COLO668 (cell line): ENCODE measurements at regions not wholly inside any gene's neighbourhood (a gene's known extent, or its start where the extent isn't known, plus 50 kb on each side); places are given as distances from the start of the nearest gene placed in this dataset.
"Not testable (repeated sequence)": the region's sequence is repeated elsewhere in the genome, so short reads cannot be mapped to it uniquely, and the experiment has no call there.

Experiments used
- DNase-seq: peaks from one replicate; lab custom pipeline; 2025; ENCODE audit not compliant: unreplicated experiment; lab: John Stamatoyannopoulos, UW

DNA sequence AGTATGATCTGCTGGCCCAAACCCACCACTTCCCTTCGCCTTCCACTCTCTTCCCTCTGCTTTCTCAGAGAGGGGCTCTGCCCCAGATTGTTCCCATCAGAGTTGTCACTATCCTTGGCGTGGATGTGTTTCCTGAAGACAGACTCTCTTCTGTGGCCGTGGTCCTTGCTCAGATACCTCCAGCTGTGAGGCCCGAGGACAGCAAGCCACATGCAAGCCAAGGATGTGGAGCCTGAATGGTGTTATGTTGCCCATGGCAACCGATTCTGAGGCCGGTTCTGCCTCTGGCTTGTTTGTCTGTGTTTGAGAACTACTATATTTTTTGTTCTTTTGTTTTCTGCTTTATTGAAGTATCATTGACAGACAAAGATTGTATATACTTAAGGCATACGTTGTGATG is 247.4 kb upstream of the PODXL start:
- peak; percentile 23 for DNase-seq

DNA sequence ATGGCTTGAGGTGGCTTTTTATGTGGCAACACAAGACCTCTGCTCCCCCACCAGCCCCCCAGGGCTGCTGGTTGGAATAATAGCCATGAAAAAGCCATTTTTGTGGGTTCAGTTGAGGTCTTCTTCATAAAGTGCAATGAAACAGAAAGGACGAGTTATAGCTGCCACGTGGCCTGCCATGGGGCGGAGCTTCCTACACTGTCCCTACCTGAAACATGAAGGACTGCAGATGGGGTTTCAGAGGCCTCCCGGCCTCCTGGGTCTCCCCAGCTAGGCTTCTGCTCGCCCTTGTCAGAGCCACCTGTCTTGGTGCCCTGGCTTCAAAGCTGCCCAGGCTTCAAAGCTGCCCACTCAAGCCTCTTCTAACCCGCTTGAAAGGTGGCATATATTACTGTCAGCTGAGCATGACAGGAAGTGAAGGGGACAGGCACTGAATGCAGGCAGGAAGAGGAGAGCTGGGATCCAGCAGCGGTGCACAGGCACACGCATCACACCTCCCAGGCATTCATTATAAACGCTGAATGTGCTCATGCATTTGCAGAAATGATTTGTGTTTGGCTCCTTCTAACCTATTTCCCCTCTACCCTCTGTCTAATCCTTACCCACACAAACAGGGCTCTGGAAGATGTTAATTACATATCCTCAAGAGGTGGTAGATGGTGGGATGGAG is 245.9 kb upstream of the PODXL start:
- no peak for DNase-seq

DNA sequence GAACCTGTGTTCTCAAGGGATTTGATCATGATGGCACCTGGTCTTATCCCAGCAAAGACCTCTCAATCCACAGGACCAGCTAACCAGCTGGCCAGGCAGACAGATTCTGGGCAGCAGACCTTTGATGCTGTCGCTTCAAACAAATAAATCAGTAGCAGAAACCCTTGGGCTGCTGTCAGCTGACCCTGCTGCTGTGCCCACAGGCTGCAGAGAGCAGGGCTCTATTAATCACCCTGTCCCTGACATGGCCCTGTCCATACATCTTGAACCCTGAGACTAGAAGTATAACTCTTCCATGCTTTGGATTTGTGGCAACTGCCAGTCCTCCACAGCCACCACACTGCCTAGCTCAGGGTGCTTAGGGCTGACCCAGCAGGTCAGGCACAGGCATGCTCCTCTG is 244.1 kb upstream of the PODXL start:
- no peak for DNase-seq

DNA sequence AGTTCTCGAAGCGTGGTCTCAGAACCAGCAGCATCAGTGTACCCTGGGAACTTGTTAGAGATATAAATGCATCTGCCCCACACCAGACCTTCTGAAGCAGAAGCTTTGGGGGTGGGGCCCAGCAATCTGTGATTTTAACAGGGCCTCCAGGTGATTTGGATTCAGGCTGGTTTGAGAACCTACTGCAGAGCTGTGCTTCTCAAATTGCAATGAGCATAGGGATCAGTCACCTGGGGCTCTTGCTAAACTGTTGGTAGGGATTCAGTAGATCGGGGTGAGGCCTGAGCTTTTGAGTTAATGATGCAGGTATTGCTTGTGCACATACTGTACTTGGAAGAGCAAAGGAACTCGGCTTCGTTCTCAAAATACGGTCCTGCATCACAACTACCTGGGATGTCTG is 243.6 kb upstream of the PODXL start:
- no peak for DNase-seq

DNA sequence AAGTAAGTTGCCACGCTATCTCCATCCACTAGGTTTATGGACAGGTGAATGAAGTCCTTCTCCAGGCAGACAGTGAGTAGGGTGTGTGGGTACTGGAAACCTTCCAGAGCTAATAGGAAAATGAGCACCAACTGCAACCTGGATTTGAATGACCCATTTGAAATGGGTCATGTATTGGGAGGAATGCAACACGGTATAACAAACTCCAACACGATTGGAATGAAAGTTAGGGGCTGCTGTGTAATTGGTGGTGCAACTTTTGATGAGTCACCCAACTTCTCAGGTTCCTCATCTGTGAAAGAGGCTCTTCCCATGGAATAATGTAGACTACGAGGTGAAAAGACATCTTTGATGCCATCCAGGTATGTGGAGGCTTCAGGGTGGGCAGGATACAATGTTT is 241.4 kb upstream of the PODXL start:
- no peak for DNase-seq

DNA sequence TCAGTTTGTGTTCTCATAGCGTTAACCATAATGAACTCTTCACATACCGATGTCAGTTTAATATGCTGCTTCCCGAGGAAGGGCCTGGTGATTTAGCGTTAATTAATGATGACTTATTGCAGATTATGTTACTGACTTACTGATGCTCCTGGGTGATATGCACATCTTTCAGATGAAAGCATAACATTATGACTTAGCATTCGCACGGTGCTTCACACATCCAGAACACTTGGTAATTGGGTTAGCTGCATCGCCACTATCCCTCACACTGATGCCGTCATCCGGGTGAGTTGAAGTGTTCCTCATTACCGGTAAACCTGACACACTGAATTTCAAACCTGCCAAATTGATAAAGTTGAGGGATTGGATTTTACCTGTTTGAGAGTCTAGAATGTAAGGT is 239.0 kb upstream of the PODXL start:
- DNase-seq, result no peak

DNA sequence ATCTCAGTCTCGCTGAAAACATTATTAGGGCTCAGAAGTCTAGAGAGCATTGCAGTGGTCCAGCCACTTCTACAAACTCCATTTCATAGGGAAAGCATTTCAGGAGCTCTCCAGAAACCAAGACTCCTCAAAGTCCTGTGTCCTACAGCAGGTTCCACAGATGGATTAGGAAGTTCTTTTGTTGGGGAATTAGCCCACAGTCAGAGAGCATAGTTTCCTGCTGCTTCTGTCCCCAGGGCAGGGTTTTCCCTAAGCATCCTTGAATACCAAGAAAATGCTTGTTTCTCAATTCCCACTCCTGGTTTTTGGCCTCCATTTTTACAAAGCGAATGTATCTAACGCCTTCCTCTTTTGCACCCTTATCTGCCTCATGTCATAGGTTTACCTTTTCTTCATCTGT is 235.9 kb upstream of the PODXL start:
- DNase-seq, result no peak

DNA sequence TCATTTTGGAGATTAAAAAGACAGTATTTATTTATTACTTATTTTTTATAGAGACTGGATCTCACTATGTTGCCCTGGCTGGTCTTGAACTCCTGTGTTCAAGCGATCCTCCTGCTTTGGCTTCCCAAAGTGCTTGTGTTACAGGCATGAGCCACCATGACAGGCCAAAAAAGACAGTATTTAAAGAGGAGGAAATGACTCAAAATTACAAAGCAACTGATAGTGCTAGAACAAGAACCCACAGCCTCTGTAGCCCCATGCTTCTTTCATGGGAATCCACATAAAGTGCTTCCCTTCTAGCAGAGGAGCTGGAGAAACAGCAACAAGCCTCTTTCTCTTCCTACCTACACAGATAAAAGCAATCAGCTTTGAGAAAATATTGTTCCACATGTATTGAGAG is 230.7 kb upstream of the PODXL start:
- DNase-seq, result no peak

DNA sequence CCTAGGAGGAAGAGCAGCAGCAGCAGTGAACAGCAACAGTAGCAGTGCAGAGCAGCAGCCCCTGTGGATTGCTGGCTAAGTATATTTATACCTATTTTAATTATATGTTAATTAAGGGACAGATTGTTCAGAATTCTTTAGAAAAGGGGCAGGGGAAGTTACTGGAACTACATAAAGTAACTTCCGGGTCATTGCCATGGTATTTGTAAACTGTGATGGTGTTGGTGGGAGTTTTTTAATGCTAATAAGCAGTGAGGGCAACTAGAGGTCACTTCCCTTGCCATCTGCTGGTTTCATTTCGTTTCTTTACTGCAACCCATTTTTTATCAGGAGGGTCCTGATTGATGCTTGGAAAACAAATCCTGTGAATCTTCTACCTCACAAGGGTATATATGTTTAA is 229.8 kb upstream of the PODXL start:
- DNase-seq, result no peak

DNA sequence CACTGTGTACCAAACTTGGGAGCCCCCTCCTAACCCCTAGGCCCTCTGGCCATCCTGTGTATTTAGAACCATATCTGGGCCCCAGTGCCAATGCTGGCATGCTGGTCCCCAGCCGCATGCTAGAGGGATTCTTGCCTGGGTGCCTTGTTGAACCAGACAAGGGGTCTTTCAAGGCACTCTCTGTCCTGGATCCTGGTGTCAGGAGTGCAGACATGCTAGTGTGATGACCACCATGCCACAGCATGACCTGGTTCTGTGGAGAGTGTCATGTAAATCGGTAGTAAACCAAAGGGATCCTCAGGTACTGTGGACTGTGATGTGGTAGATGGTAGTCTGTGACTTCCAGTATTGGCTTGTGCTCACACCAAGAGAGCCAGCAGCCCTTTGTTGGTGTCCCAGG is 222.2 kb upstream of the PODXL start:
- no peak for DNase-seq

DNA sequence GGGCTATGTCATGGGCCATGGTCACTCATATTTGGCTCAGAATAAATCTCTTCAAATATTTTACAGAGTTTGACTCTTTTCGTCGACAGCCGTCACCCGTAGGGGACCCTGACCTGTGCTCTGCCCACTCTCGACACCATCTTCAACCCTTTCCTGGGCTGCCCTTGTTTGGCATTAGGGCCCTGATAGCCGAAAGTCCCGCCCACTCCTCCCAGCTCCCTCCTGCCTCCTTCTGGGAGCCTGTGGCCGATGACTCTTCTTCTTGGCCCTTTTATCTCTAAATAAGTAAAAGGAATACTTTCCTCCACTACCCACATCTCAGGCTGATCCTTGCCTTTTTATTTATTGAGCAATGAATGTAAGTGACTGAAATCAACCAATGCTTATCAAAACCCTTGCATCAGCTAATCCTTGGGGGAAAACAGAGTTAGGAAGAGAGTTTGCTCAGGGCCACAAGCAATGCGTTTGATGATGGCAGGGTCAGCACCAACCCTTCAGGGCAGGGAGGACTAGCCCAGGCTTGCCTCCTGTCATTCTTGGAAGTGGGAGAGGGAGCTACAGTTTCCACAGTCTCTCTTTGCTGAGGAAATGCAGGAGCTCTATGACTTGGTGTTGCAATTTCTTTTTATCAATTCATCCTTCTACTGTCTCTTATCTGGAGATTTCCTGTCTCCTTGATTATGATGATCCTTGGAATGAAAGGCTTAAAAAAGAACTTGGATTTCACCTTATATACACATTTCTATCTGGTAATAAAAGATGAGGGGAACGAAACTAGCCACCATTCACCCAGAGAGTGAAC is 218.2 kb upstream of the PODXL start:
- DNase-seq, result no peak

DNA sequence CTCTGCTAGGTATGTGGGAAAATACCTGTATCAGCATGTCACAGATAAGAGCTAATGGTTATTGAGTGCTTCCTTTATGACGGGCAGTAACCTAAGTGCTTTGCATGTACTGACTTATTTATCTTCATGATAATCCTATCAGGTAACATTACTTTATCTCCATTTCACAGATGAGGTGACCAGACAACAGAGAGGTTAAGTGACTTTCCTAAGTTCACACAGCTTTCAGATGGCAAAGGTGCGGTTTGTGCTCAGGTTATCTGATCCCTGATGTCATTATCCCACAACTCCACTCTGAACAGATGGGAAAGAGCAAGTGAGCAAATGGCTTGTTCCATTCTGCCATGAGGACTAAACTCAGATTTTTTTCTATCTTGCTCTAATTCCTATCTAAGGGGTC is 217.0 kb upstream of the PODXL start:
- DNase-seq, result no peak

DNA sequence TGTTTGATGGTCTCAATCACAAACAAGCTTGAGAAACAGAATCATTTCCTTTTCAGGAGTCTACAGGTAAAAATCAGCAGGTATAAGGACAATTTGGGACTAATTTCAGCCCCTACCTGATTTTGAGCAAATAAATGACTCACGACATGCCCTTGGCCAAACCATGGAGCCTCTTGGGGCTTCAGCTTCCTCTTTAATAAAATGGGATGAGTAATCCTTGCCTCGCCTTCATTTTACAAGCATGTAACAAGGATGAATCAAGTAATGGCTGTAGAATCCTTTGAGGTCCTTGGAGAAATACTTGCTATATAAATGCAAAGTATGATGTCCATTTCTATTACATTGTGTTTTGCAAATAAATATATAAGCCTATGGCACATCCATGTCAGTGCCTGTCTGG is 212.8 kb upstream of the PODXL start:
- no peak for DNase-seq

DNA sequence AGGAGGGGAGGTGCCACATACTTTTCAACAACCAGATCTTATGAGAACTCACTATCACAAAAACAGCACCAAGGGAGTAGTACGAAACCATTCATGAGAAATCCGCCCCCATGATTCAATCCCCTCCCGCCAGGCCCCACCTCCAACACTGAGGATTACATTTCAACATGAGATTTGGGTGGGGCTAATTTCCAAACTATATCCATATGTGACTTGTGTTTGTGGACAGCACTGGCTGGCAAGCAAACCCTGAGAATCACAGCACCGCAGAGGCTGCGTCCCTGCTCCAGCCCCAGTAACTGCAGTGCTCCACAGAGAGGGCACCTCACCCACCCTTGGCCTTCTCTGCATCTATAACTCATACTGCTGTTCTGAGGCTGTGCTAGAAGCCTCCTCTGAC is 211.2 kb upstream of the PODXL start:
- DNase-seq, result no peak

DNA sequence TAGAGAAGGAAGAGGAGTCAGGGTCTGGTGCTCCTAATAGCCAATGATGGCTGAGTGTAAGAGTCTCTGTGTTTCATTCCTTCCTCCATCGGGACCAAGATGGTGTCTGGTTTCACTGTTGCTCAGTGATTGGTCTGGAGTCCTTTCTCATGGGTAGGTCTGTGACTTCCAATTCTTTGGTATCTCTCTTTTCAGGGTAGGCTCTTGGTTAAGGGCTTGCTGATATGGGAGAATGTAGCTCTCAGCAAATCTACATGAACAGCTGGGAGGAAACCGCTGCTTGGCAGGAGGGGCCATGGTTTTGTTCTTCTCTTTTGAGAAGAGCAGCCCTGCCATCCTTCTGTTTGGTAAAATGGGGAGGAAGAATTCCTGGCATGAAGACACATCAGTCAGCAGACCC is 209.1 kb upstream of the PODXL start:
- no peak for DNase-seq

DNA sequence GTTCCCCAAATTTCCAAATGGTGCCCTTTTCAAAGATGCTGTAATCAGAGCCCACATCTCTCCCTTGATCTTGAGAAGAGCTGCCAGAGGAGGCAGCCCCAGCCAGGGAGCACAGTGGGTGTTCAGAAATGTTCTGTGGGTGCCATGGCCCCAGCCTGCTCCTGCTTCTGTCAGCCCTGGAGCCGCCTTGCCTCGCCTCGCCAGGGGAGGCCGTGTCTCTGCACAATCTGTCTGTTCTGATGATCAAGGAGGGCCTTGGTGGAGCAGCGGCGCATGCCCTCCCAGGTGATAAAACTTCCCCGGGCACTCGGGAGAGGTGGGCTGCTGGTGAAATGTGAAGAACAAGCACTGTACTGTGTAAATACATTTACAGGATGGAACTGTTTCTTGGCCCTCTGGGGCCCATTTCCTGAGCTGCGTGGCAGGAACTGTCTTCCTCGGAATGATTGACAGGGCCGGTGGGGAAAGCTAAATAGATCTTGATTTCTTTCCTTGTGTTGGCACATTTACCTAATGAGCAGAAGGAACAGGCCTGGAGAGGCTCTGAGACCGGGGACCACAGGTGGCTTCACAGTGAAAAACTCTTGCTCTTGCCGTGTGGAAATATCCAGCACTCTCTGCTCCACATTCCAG is 207.8 kb upstream of the PODXL start:
- DNase-seq, result no peak

DNA sequence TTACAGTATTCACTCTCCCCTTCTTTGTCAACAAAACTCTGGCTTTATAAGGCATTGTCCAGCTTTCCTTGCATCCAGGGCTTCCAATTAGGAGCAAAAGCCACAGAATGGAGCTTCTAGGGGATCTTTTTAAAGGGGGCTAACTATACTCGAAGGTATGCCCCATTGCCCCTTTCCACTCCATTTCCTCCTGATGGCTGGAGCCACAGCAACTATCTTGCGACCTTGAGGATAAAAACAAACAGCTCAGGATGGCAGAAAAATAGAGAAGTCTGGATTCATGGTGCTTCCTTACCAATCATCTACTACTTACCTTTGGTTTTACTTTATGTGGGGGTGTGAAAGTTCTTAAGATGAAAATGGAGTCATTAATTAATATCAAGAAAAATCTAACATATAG is 206.3 kb upstream of the PODXL start:
- DNase-seq, result no peak

DNA sequence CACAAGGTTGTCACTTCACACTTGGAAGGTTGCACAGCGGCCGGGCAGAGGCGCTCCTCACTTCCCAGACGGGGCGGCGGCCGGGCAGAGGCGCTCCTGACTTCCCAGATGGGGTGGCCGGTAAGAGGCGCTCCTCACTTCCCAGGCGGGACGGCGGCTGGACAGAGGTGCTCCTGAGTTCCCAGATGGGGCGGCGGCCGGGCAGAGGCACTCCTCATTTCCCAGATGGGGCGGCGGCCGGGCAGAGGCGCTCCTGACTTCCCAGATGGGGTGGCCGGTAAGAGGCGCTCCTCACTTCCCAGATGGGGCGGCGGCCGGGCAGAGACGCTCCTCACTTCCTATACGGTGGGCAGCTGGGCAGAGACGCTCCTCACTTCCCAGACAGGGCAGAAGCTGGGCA is 199.4 kb upstream of the PODXL start:
- not testable (repeated sequence) for DNase-seq

DNA sequence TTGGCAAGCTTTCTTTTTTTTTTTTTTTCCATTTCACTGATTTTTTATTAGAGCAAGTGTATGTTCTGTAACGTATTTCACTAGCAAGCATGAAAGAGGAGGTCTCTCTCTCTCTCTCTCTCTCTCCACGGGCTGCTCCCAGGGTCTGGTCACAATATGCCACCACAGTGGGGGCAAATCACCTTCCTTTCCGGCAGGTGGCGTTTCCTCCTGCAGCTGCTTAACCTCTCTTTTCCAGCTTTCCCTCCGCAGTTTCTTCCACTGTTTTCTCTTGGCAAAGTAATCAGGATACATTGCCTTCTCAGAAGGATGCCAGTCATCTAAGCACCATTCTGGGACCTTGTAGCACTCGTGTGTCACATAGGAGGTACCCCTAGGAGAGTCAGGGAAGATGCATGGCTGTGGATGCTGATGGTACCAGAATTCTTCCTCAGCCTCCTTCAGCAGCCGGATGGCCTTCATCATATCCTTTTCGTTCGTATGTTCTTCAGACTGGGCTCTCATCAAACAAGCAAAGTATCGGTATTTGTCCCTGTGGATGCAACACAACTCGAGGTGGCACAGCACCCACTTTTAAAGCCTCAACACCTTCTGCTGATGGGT is 197.3 kb upstream of the PODXL start:
- peak; percentile 7 for DNase-seq

DNA sequence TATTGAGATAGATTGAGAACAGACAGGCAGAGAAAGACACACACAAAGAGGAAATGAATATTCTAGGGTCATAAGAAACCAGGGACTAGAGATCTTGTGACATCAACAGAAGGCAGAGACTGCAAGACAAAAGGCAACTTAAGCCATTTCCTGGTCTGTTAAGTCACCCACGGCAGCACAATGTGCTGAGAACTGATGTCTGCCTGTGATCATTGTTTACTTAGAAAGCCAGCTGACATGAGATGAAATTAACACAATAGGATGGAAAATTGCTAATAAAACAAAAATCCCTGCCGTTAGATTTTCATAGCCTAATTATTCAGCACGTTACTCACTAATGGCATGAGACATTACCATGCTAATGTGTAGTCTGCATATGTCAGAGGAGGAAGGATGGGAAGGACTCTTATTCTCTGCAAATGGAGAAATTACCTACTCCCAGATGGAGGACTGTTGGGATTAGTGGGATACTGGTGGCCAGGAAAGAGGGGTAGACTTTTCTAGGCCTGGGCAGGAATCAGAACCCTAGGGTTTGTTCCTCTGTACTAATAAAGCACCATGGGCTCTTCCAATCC is 191.3 kb upstream of the PODXL start:
- peak; percentile 10 for DNase-seq

DNA sequence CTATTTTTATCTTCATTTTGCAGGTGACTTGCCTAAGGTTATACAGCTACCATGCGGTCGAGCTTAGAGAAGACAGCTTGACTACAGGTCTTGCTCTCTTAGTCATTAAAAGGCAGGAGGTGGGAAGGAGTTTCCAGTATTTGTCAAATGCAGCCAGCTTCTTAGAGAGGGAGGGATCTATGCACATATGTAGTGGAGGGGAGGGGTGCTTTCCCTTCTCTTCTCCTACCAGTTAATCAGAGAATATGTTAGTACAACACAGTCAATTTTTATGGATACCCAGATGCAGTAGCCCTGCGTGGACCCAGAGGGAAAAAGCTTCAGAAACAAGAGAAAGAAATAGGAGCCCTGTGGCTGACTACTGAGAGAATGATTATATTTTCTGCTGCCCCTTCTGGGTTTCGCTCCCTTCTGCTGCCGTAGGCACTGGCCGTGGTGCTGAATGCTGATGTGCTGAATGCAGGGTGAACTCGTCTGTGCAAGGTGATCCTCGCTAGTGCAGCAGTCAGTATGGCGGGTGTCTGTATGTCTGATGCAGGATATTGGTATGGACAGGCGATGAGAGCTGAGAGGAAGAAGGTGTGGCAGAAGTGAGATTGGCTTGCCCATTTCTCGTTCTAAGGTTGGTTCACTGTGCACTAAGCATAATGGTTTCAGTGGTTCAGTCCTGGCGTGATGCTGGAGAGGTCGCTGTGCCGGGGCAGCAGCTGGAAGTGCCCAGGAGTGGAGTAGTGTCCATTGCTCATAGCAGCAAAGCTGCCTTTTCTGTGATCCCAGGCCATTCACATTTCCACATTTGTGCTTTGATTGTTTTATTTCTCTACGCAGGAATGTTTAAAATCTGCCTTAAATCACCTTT is 189.2 kb upstream of the PODXL start:
- DNase-seq, result no peak
